ENCODE measurements at regions not wholly inside any gene's neighbourhood (a gene's known extent, or its start where the extent isn't known, plus 50 kb on each side); places are given as distances from the start of the nearest gene placed in this dataset.

- H3K27ac ChIP-seq (ENCODE audit: low read depth, low read length): no peak overlapping the region
- H3K4me3 ChIP-seq (replicated peaks in 1 of 2; ENCODE audit: low read depth in 1 of 2, low read length in 2 of 2): no peak overlapping the region
- ChIA-PET POLR2A (no interaction called here), RAD21 (ENCODE audit: low non-redundant PET in 1 of 2, low total read pairs in 2 of 2, uncharacterized antibody in 2 of 2, unreplicated experiment in 2 of 2) (no interaction called here), CTCF (interaction anchor here (1.0 kb wide), 1 partner anchor 36 kb away, joined by 3 read pairs; no protein-coding TSS in a partner anchor)
- H3K4me1 ChIP-seq (ENCODE audit: control insufficient read depth in 1 of 2, insufficient read depth in 2 of 2, low read length in 2 of 2): peaks cover 0 to 8% of the 10 kb centered on the region in 2 experiments; a peak in 2 of 4 replicates
- H3K9me2 ChIP-seq (ENCODE audit: insufficient read depth): no peaks in the 10 kb centered on the region
- H3K27me3 ChIP-seq (ENCODE audit: insufficient read depth, low read length): no peaks in the 10 kb centered on the region
- no peak overlapping the region for H2AFZ ChIP-seq (ENCODE audit: low read depth, low read length, poor library complexity, severe bottlenecking)
- DNase-seq (ENCODE audit: low read depth, low spot score) (no peak), ATAC-seq (0 out of 2 replicates have a peak, but pooled peaks have one; percentile 16)
- BruUV-seq (replicated peaks): no TSS peak
- H3K9ac ChIP-seq (ENCODE audit: low read length): no peak overlapping the region
- H4K20me1 ChIP-seq (ENCODE audit: insufficient read depth): no peaks in the 10 kb centered on the region
- no peak overlapping the region for H3K4me2 ChIP-seq (ENCODE audit: low read length)
- no peaks in the 10 kb centered on the region for H3K9me3 ChIP-seq (ENCODE audit: control insufficient read depth in 1 of 2, insufficient read depth in 1 of 2, low read depth in 1 of 2, low read length in 2 of 2)
- intact Hi-C loops (cut with micrococcal nuclease): no loop called here
- H3K79me2 ChIP-seq (ENCODE audit: insufficient read depth, low read length): no peaks in the 10 kb centered on the region
- H3K36me3 ChIP-seq (ENCODE audit: control insufficient read depth in 1 of 2, insufficient read depth in 2 of 2, low read length in 2 of 2): no peaks in the 10 kb centered on the region
- TF ChIP-seq ZFX (IDR thresholded peaks at IDR 0.05) (no peak), CTCF (IDR thresholded peaks at IDR 0.05 in 2 of 3, conservative IDR thresholded peaks at IDR 0.05 in 1 of 3; ENCODE audit: borderline replicate concordance in 1 of 3, insufficient read depth in 1 of 3, low read depth in 2 of 3, low read length in 2 of 3) (no peak), RAD21 (IDR thresholded peaks at IDR 0.05; ENCODE audit: low read depth) (no peak)
Observed at GRCh38 chr14:35989736-35990135, 163.6 kb downstream of the BRMS1L start.

- H3K4me1 ChIP-seq (ENCODE audit: control insufficient read depth in 1 of 2, insufficient read depth in 2 of 2, low read length in 2 of 2): peaks cover 0 to 8% of the 10 kb centered on the region in 2 experiments; a peak in 2 of 4 replicates
- peak overlapping the region; percentile 18; the same call in 1 of the 2 replicates for H3K4me2 ChIP-seq (ENCODE audit: low read length)
- RAD21 ChIA-PET (ENCODE audit: low non-redundant PET in 1 of 2, low total read pairs in 2 of 2, uncharacterized antibody in 2 of 2, unreplicated experiment in 2 of 2): no interaction called here
- no peaks in the 10 kb centered on the region for H3K9me2 ChIP-seq (ENCODE audit: insufficient read depth)
- TF ChIP-seq CEBPB (IDR thresholded peaks at IDR 0.05; ENCODE audit: low read depth): no peak
- no peak for TF ChIP-seq FOSL1 (IDR thresholded peaks at IDR 0.05; ENCODE audit: low read depth)
- no peak for TF ChIP-seq POLR2AphosphoS5 (IDR thresholded peaks at IDR 0.05; ENCODE audit: low read depth, low read length)
- no peak for TF ChIP-seq YY1 (IDR thresholded peaks at IDR 0.05; ENCODE audit: extremely low read depth, insufficient replicate concordance, low read depth, low read length)
- H4K20me1 ChIP-seq (ENCODE audit: insufficient read depth): no peaks in the 10 kb centered on the region
- BruUV-seq (replicated peaks): no TSS peak
- H3K79me2 ChIP-seq (ENCODE audit: insufficient read depth, low read length): no peaks in the 10 kb centered on the region
- no peak overlapping the region for H2AFZ ChIP-seq (ENCODE audit: low read depth, low read length, poor library complexity, severe bottlenecking)
- no peaks in the 10 kb centered on the region for H3K9me3 ChIP-seq (ENCODE audit: control insufficient read depth in 1 of 2, insufficient read depth in 1 of 2, low read depth in 1 of 2, low read length in 2 of 2)
- peak; percentile 66 for ATAC-seq
- H3K4me3 ChIP-seq (replicated peaks in 1 of 2; ENCODE audit: low read depth in 1 of 2, low read length in 2 of 2): no peak overlapping the region
- intact Hi-C loops (cut with micrococcal nuclease): no loop called here
- POLR2A ChIA-PET: no interaction called here
- CTCF ChIA-PET: no interaction called here
- no peak overlapping the region for H3K9ac ChIP-seq (ENCODE audit: low read length)
- H3K27me3 ChIP-seq (ENCODE audit: insufficient read depth, low read length): no peaks in the 10 kb centered on the region
- H3K27ac ChIP-seq (ENCODE audit: low read depth, low read length): no peak overlapping the region
- no peak for DNase-seq (ENCODE audit: low read depth, low spot score)
- no peaks in the 10 kb centered on the region for H3K36me3 ChIP-seq (ENCODE audit: control insufficient read depth in 1 of 2, insufficient read depth in 2 of 2, low read length in 2 of 2)
Observed at GRCh38 chr14:35988972-35989690, 163.0 kb downstream of the BRMS1L start.

Measured in HCT116 (cell line).